Ascending aorta (tissue), 2 donors: ENCODE measurements at regions not wholly inside any gene's neighbourhood (a gene's known extent, or its start where the extent isn't known, plus 50 kb on each side); places are given as distances from the start of the nearest gene placed in this dataset.

Source experiments
- DNase-seq, 2 donors: peaks; one replicate each; pipeline ENCODE4 v3.0.0-alpha.2; 2019; ENCODE audit warnings: low spot score in 2 of 2
- H3K27ac ChIP-seq, 2 donors: fragments of 200-600 bp; sonication (generic); one replicate each; pipeline ENCODE4 v1.5.1; 2016 to 2017; ENCODE audit warnings: mild to moderate bottlenecking in 1 of 2
- H3K27me3 ChIP-seq: fragments of 200-600 bp; sonication (generic); one replicate; pipeline ENCODE4 v1.5.1; 2017
- H3K36me3 ChIP-seq, 2 donors: fragments of 200-600 bp; sonication (generic); one replicate each; pipeline ENCODE4 v1.5.1; 2016
- H3K4me1 ChIP-seq, 2 donors: fragments of 200-600 bp; sonication (generic); one replicate each; pipeline ENCODE4 v1.5.1; 2016 to 2017; ENCODE audit warnings: mild to moderate bottlenecking in 1 of 2
- H3K4me3 ChIP-seq, 2 donors: fragments of 200-600 bp; sonication (generic); one replicate each; pipeline ENCODE4 v1.5.1; 2016 to 2017; ENCODE audit warnings: mild to moderate bottlenecking in 1 of 2
- H3K9me3 ChIP-seq, 2 donors: fragments of 200-600 bp; sonication (generic); one replicate each; pipeline ENCODE4 v1.5.1; 2016
- CTCF ChIP-seq, 3 experiments: fragments of 200-600 bp in 2 of 3; fragments of 450-650 bp in 1 of 3; sonication (generic) in 2 of 3; IDR thresholded peaks; one replicate each; pipeline ENCODE4 v1.5.1; 2016 to 2019; ENCODE audit warnings: antibody characterized with exemption in 3 of 3, mild to moderate bottlenecking in 1 of 3, moderate library complexity in 1 of 3
- intact Hi-C: fragments of 100-400 bp; cut with DNase I; formaldehyde crosslinking; loops from one replicate; pipeline ENCODE4 v1.15.1; 2023

- DNase-seq = no peak
- no peak for TF ChIP-seq CTCF (IDR thresholded peaks at IDR 0.05)
- Histone ChIP-seq H3K4me3 (no peak overlapping the region), H3K27me3 (no peaks in the 10 kb centered on the region), H3K36me3 (no peaks in the 10 kb centered on the region), H3K9me3 (no peaks in the 10 kb centered on the region), H3K4me1 (no peaks in the 10 kb centered on the region), H3K27ac (no peak overlapping the region)
- intact Hi-C loops = no loop called here
Measured at GRCh38 chr7:41459183-41459582, 243.7 kb downstream of the INHBA start.

DNA sequence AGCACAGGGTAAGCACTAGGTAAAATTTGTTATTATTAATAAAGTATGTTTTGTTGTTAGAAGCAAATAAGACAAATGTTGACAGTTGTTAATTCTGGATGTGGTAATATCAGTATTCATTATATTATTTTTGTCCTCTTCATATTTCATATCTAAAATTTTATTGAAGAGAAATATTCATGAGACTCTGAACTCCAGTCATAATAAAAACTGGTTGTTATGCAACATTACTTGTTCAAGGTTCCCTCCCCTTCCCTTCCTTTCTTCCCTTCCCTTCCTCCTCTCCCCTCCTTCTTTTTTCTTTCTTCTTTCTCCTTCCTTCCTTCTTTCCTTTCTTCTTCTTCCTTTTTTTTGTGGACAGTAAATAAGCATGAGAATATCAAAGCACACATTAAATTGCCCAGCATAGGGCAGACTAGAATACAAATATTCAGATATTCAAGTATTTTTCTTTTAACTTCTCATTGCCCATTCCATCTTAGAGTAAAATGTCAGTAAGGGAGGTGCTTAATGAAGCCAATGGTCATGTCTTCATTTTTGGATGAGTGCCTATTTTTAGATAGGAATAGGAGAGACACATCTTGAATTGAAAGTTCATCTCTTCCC, 245.0 kb downstream of the INHBA start:
- Histone ChIP-seq H3K4me3 (no peak overlapping the region), H3K4me1 (no peaks in the 10 kb centered on the region), H3K27me3 (no peaks in the 10 kb centered on the region), H3K27ac (no peak overlapping the region), H3K9me3 (no peaks in the 10 kb centered on the region), H3K36me3 (no peaks in the 10 kb centered on the region)
- intact Hi-C loops = no loop called here
- no peak for DNase-seq
- no peak for TF ChIP-seq CTCF (IDR thresholded peaks at IDR 0.05)

- intact Hi-C loops = no loop called here
- peaks cover 3 to 11% of the 10 kb centered on the region in 2 donors for H3K4me1 ChIP-seq
- TF ChIP-seq CTCF (IDR thresholded peaks at IDR 0.05) = no peak
- H3K27ac ChIP-seq = no peak overlapping the region
- no peaks in the 10 kb centered on the region for H3K27me3 ChIP-seq
- no peak overlapping the region for H3K4me3 ChIP-seq
- DNase-seq = no peak
- no peaks in the 10 kb centered on the region for H3K36me3 ChIP-seq
- no peaks in the 10 kb centered on the region for H3K9me3 ChIP-seq
Measured at GRCh38 chr7:41451826-41452225, 251.1 kb downstream of the INHBA start.

- no peak for TF ChIP-seq CTCF (IDR thresholded peaks at IDR 0.05)
- Histone ChIP-seq H3K36me3 (no peaks in the 10 kb centered on the region), H3K27ac (no peak overlapping the region), H3K9me3 (no peaks in the 10 kb centered on the region), H3K4me3 (no peak overlapping the region), H3K4me1 (peaks cover 3 to 26% of the 10 kb centered on the region in 2 donors), H3K27me3 (no peaks in the 10 kb centered on the region)
- no peak for DNase-seq
- intact Hi-C loops = no loop called here
Measured at GRCh38 chr7:41449694-41450093, 253.2 kb downstream of the INHBA start.

DNA sequence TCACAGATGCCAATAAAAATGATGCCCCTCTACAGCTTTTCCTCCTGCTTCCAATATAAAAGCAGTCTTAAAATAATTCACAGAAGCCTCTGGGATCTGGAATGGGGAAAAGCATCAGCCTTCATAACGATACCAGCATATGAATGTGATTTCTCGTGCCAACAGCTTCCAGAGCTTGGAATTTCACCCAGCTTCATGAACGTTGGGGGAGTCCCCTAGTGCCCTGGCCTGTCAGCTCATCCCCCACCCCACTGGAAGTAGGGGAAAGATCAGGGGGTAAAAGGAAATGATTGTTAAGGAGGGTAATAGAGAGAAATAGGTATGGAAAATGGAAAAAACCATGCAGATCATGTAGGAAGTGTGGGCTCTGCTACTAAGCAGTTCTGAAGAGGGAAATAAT, 253.6 kb downstream of the INHBA start:
- no peaks in the 10 kb centered on the region for H3K36me3 ChIP-seq
- H3K27ac ChIP-seq = no peak overlapping the region
- no peak for TF ChIP-seq CTCF (IDR thresholded peaks at IDR 0.05)
- intact Hi-C loops = no loop called here
- no peak for DNase-seq
- H3K4me1 ChIP-seq = peaks cover 3 to 26% of the 10 kb centered on the region in 2 donors
- H3K4me3 ChIP-seq = no peak overlapping the region
- H3K9me3 ChIP-seq = no peaks in the 10 kb centered on the region
- no peaks in the 10 kb centered on the region for H3K27me3 ChIP-seq

DNA sequence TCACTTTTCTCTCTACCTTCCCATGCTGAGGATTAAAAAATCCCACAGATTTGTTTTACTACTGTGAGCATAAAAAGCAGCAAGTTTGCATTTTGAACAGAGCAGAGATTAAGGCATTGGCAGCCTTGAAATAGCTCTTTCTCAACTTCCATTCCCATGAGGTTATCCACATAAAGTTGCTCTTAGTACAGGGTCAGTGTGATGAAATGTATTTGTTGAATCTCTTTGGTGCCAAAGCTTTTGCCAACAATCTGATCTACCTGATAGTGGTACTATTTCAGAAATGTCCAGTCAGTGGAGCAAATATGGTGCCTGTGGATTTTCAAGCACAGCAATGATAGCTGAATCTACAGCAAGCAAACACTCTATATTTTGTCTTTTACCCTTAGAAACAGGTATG, 254.8 kb downstream of the INHBA start:
- no peak overlapping the region for H3K4me3 ChIP-seq
- peaks cover 3 to 26% of the 10 kb centered on the region in 2 donors for H3K4me1 ChIP-seq
- intact Hi-C loops = no loop called here
- no peak for TF ChIP-seq CTCF (IDR thresholded peaks at IDR 0.05)
- no peak for DNase-seq
- H3K36me3 ChIP-seq = no peaks in the 10 kb centered on the region
- H3K27ac ChIP-seq = peak overlapping the region; percentile 66 to 78
- H3K27me3 ChIP-seq = no peaks in the 10 kb centered on the region
- no peaks in the 10 kb centered on the region for H3K9me3 ChIP-seq
